H1 (cell line): ENCODE measurements at regions not wholly inside any gene's neighbourhood (a gene's known extent, or its start where the extent isn't known, plus 50 kb on each side); places are given as distances from the start of the nearest gene placed in this dataset.

Experiments used
- CTCF ChIA-PET: fragments of 300-600 bp; sonication (Branson Sonifier 250); formaldehyde crosslinking; loops from one replicate; lab custom pipeline; 2021; ENCODE audit not compliant: partially characterized antibody; lab: Charles Lee
- POLR2A ChIA-PET: fragments of 300-600 bp; sonication (Branson Sonifier 250); formaldehyde crosslinking; loops from one replicate; lab custom pipeline; 2021; ENCODE audit warnings: inconsistent platforms; ENCODE audit not compliant: partially characterized antibody; lab: Charles Lee
- DNase-seq, 2 experiments: peaks; one replicate each; pipeline versions ENCODE4 v3.0.0 to v3.0.0-alpha.2; 2010 to 2022; ENCODE audit warnings: low spot score in 2 of 2, low read depth in 1 of 2, mixed read lengths in 1 of 2
- FAIRE-seq: peaks from 2 replicates; lab custom pipeline; 2011; peaks lifted over from hg19 to GRCh38; lab: Jason Lieb, UNC
- H2AFZ ChIP-seq: 2 replicates; pipeline ENCODE4 v1.8.1; 2012; ENCODE audit warnings: low read length, inconsistent platforms
- H2AK5ac ChIP-seq: 2 replicates; pipeline ENCODE4 v1.6.1; 2013; ENCODE audit warnings: low read depth, low read length
- H2BK120ac ChIP-seq: replicated peaks from 2 replicates; pipeline ENCODE3; 2013; ENCODE audit warnings: low read depth, low read length, inconsistent platforms
- H2BK12ac ChIP-seq: 2 replicates; pipeline ENCODE4 v1.6.1; 2013; ENCODE audit warnings: low read depth, low read length
- H2BK15ac ChIP-seq: 2 replicates; pipeline ENCODE4 v1.6.1; 2013; ENCODE audit warnings: low read length
- H2BK20ac ChIP-seq: 2 replicates; pipeline ENCODE4 v1.6.1; 2013; ENCODE audit warnings: low read length
- H2BK5ac ChIP-seq: 2 replicates; pipeline ENCODE4 v1.6.1; 2013; ENCODE audit warnings: low read depth, low read length
- H3K14ac ChIP-seq: 2 replicates; pipeline ENCODE4 v1.6.1; 2013; ENCODE audit warnings: inconsistent platforms; ENCODE audit not compliant: insufficient read length
- H3K18ac ChIP-seq: 2 replicates; pipeline ENCODE4 v1.6.1; 2013; ENCODE audit warnings: low read length; ENCODE audit errors: extremely low read depth
- H3K23ac ChIP-seq: 2 replicates; pipeline ENCODE4 v1.6.1; 2013; ENCODE audit warnings: inconsistent platforms; ENCODE audit not compliant: insufficient read length
- H3K23me2 ChIP-seq: 2 replicates; pipeline ENCODE4 v1.6.1; 2013; ENCODE audit warnings: low read depth, low read length
- H3K27ac ChIP-seq: 2 replicates; pipeline ENCODE4 v1.6.1; 2011; ENCODE audit warnings: low read depth, low read length, inconsistent platforms
- H3K27me3 ChIP-seq, 4 experiments: replicated peaks in 1 of 4; 1 replicate in 1 of 4; 2 replicates in 3 of 4; pipeline versions ENCODE4 v1.6.1 to v1.8.1; 2011 to 2013; ENCODE audit warnings: low read length in 3 of 4, mild to moderate bottlenecking in 3 of 4, inconsistent platforms in 2 of 4, mixed read lengths in 2 of 4, moderate library complexity in 1 of 4; ENCODE audit not compliant: control insufficient read depth in 3 of 4, insufficient read depth in 3 of 4; ENCODE audit errors: extremely low read depth in 1 of 4
- H3K36me3 ChIP-seq, 4 experiments: 2 replicates each; pipeline versions ENCODE4 v1.6.1 to v1.8.1; 2011 to 2013; ENCODE audit warnings: mild to moderate bottlenecking in 4 of 4, low read length in 3 of 4, moderate library complexity in 2 of 4, control low read depth in 1 of 4, inconsistent platforms in 1 of 4; ENCODE audit not compliant: insufficient read depth in 4 of 4, control insufficient read depth in 2 of 4
- H3K4ac ChIP-seq: replicated peaks from 2 replicates; pipeline ENCODE3; 2013; ENCODE audit warnings: low read length, low read depth, mixed read lengths, inconsistent platforms; ENCODE audit not compliant: insufficient read length
- H3K4me1 ChIP-seq, 4 experiments: replicated peaks in 1 of 4; 1 replicate in 1 of 4; 2 replicates in 3 of 4; pipeline versions ENCODE4 v1.6.1 to v1.8.1; 2011 to 2013; ENCODE audit warnings: low read length in 3 of 4, inconsistent platforms in 2 of 4, mixed read lengths in 1 of 4; ENCODE audit not compliant: insufficient read depth in 4 of 4, control insufficient read depth in 3 of 4
- H3K4me2 ChIP-seq, 2 experiments: 2 replicates each; pipeline versions ENCODE4 v1.6.1 to v1.8.1; 2011 to 2013; ENCODE audit warnings: low read depth in 2 of 2, low read length in 2 of 2, control low read depth in 1 of 2, inconsistent platforms in 1 of 2, mild to moderate bottlenecking in 1 of 2; ENCODE audit not compliant: insufficient read depth in 1 of 2
- H3K4me3 ChIP-seq, 4 experiments: fragments of 200-600, 300-600 bp in 1 of 4; sonication (generic), shearing (Covaris generic), sonication (Bioruptor Twin) in 1 of 4; 2 replicates each; pipeline versions ENCODE4 v1.5.1 to v1.8.1; 2011 to 2016; ENCODE audit warnings: low read length in 4 of 4, low read depth in 3 of 4, control low read depth in 2 of 4, inconsistent platforms in 2 of 4, mild to moderate bottlenecking in 2 of 4, mixed read lengths in 1 of 4, moderate library complexity in 1 of 4; ENCODE audit not compliant: insufficient read depth in 2 of 4; ENCODE audit errors: extremely low read depth in 1 of 4
- H3K56ac ChIP-seq: replicated peaks from 2 replicates; pipeline ENCODE3; 2013; ENCODE audit warnings: low read depth, mild to moderate bottlenecking, mixed read lengths, low read length, inconsistent platforms; ENCODE audit not compliant: insufficient read length
- H3K79me1 ChIP-seq: 2 replicates; pipeline ENCODE4 v1.6.1; 2013; ENCODE audit warnings: low read depth, low read length, control low read depth
- H3K79me2 ChIP-seq, 2 experiments: 2 replicates each; pipeline versions ENCODE4 v1.6.1 to v1.8.1; 2012 to 2013; ENCODE audit warnings: low read length in 2 of 2, mild to moderate bottlenecking in 2 of 2, inconsistent platforms in 1 of 2; ENCODE audit not compliant: insufficient read depth in 2 of 2, control insufficient read depth in 1 of 2
- H3K9ac ChIP-seq, 4 experiments: replicated peaks in 1 of 4; 1 replicate in 1 of 4; 2 replicates in 3 of 4; pipeline versions ENCODE4 v1.6.1 to v1.8.1; 2011 to 2013; ENCODE audit warnings: low read depth in 3 of 4, low read length in 3 of 4, control low read depth in 2 of 4, mild to moderate bottlenecking in 2 of 4, moderate library complexity in 2 of 4, inconsistent platforms in 1 of 4; ENCODE audit errors: extremely low read depth in 1 of 4
- H3K9me3 ChIP-seq, 2 experiments: 2 replicates each; pipeline versions ENCODE4 v1.6.1 to v1.8.1; 2012 to 2013; ENCODE audit warnings: mild to moderate bottlenecking in 2 of 2, moderate library complexity in 2 of 2, control low read depth in 1 of 2, inconsistent platforms in 1 of 2, low read depth in 1 of 2, low read length in 1 of 2, mixed read lengths in 1 of 2; ENCODE audit not compliant: insufficient read depth in 2 of 2
- H4K20me1 ChIP-seq, 2 experiments: replicated peaks in 1 of 2; 2 replicates each; pipeline versions ENCODE3 to v1.8.1; 2011 to 2013; ENCODE audit warnings: inconsistent platforms in 2 of 2, low read length in 2 of 2, mild to moderate bottlenecking in 1 of 2; ENCODE audit not compliant: insufficient read depth in 2 of 2, control insufficient read depth in 1 of 2
- H4K5ac ChIP-seq: 2 replicates; pipeline ENCODE4 v1.6.1; 2013; ENCODE audit warnings: low read length, low read depth, mixed read lengths, inconsistent platforms; ENCODE audit not compliant: insufficient read length
- H4K8ac ChIP-seq: 2 replicates; pipeline ENCODE4 v1.8.0; 2013; ENCODE audit warnings: mild to moderate bottlenecking, moderate library complexity, low read length, inconsistent platforms; ENCODE audit not compliant: insufficient read depth; ENCODE audit errors: extremely low read depth
- H4K91ac ChIP-seq: replicated peaks from 2 replicates; pipeline ENCODE3; 2013; ENCODE audit warnings: low read length, mixed read lengths, inconsistent platforms; ENCODE audit not compliant: insufficient read length
- ASH2L ChIP-seq: fragments of 200-600, 300-600 bp; sonication (generic); IDR thresholded peaks from one replicate; pipeline ENCODE4 v1.7.1; 2017; ENCODE audit warnings: low read length
- BRCA1 ChIP-seq: IDR thresholded peaks from 2 replicates; pipeline ENCODE4 v1.6.1; 2012; ENCODE audit warnings: low read depth, low read length, improper control_type of control experiment
- EP300 ChIP-seq, 2 experiments: IDR thresholded peaks; 1 replicate in 1 of 2; 2 replicates in 1 of 2; pipeline ENCODE4 v1.6.1; 2011 to 2012; ENCODE audit warnings: low read depth in 2 of 2, low read length in 2 of 2, mild to moderate bottlenecking in 2 of 2, borderline replicate concordance in 1 of 2, inconsistent platforms in 1 of 2, moderate library complexity in 1 of 2
- FOSL1 ChIP-seq: IDR thresholded peaks from 2 replicates; pipeline ENCODE4 v1.6.1; 2011; ENCODE audit warnings: mild to moderate bottlenecking, low read depth, low read length, moderate library complexity; ENCODE audit not compliant: insufficient read depth
- MAFK ChIP-seq: IDR thresholded peaks from 2 replicates; pipeline ENCODE4 v1.6.1; 2012; ENCODE audit warnings: low read depth, mild to moderate bottlenecking, improper control_type of control experiment, low read length
- NANOG ChIP-seq: IDR thresholded peaks from 2 replicates; pipeline ENCODE4 v1.6.1; 2011; ENCODE audit warnings: low read length, low read depth, mild to moderate bottlenecking, inconsistent platforms; ENCODE audit not compliant: insufficient read depth, poor library complexity, severe bottlenecking
- RAD21 ChIP-seq, 2 experiments: IDR thresholded peaks in 1 of 2; conservative IDR thresholded peaks in 1 of 2; 2 replicates each; pipeline ENCODE4 v1.6.1; 2011; ENCODE audit warnings: low read depth in 2 of 2, low read length in 2 of 2, improper control_type of control experiment in 1 of 2, inconsistent platforms in 1 of 2, mild to moderate bottlenecking in 1 of 2, moderate library complexity in 1 of 2
- RNF2 ChIP-seq: fragments of 200-900, 300-1000 bp; sonication (generic); IDR thresholded peaks from 2 replicates; pipeline ENCODE4 v1.7.1; 2016; ENCODE audit warnings: borderline replicate concordance, low read depth, mild to moderate bottlenecking, antibody characterized with exemption, low read length; ENCODE audit not compliant: poor library complexity, severe bottlenecking; ENCODE audit errors: missing control alignments
- SUZ12 ChIP-seq: fragments of 200-600 bp; sonication (generic); IDR thresholded peaks from 2 replicates; pipeline ENCODE4 v1.6.1; 2012; ENCODE audit warnings: mild to moderate bottlenecking, inconsistent platforms, low read length, moderate library complexity, mixed read lengths
- TEAD4 ChIP-seq: IDR thresholded peaks from 2 replicates; pipeline ENCODE4 v1.6.1; 2012; ENCODE audit warnings: low read depth, low read length, inconsistent platforms, mixed read lengths
- YY1 ChIP-seq: IDR thresholded peaks from 2 replicates; pipeline ENCODE4 v1.6.1; 2011; ENCODE audit warnings: low read depth, mild to moderate bottlenecking, low read length
- WGBS, 2 experiments: shearing (Covaris generic) in 1 of 2; methylation state at CpG; one replicate each; pipeline versions ENCODE4 v1.1.6 to v1.1.7; 2013 to 2015; ENCODE audit warnings: low lambda C conversion rate in 2 of 2, mixed read lengths in 2 of 2, inconsistent platforms in 1 of 2, low coverage in 1 of 2, missing lambda C conversion rate in 1 of 2; ENCODE audit not compliant: insufficient replicate concordance in 2 of 2, insufficient coverage in 1 of 2, insufficient read length in 1 of 2; ENCODE audit errors: extremely low coverage in 1 of 2, missing lambda C conversion rate in 1 of 2; 5-methylcytosine and 5-hydroxymethylcytosine counted together

GRCh38 chr2:198640463-198640862, 817.3 kb downstream of the SATB2 start:
- Histone ChIP-seq H2AFZ (no peak overlapping the region), H3K4me3 (no peak overlapping the region), H3K9ac (no peak overlapping the region), H3K4me2 (no peak overlapping the region), H3K27ac (no peak overlapping the region), H3K23me2 (no peaks in the 10 kb centered on the region), H4K20me1 (no peaks in the 10 kb centered on the region), H3K79me2 (no peaks in the 10 kb centered on the region), H3K56ac (no peak overlapping the region), H3K4ac (no peak overlapping the region), H2AK5ac (no peak overlapping the region), H2BK20ac (no peak overlapping the region), H2BK12ac (no peak overlapping the region), H3K27me3 (no peaks in the 10 kb centered on the region), H3K79me1 (no peaks in the 10 kb centered on the region), H4K91ac (no peak overlapping the region), H3K9me3 (no peaks in the 10 kb centered on the region), H4K5ac (no peak overlapping the region), H3K18ac (no peak overlapping the region), H3K14ac (no peak overlapping the region), H2BK5ac (no peak overlapping the region), H3K23ac (no peak overlapping the region), H3K4me1 (no peaks in the 10 kb centered on the region), H2BK120ac (no peak overlapping the region), H3K36me3 (no peaks in the 10 kb centered on the region), H4K8ac (no peak overlapping the region), H2BK15ac (no peak overlapping the region)
- ChIA-PET CTCF (interaction anchor here (0.9 to 1.4 kb wide), 3 partner anchors 51 to 326 kb away, joined by 3 to 4 read pairs (median 3); no protein-coding TSS in a partner anchor), POLR2A (no interaction called here)
- TF ChIP-seq SUZ12 (no peak), NANOG (no peak), EP300 (IDR thresholded peaks at IDR 0.05; ENCODE audit: borderline replicate concordance in 1 of 2, low read depth in 2 of 2, low read length in 2 of 2) (no peak), YY1 (no peak), TEAD4 (no peak), RNF2 (no peak), MAFK (no peak), BRCA1 (no peak), RAD21 (IDR thresholded peaks at IDR 0.05 in 1 of 2, conservative IDR thresholded peaks at IDR 0.05 in 1 of 2; ENCODE audit: low read depth in 2 of 2, low read length in 2 of 2) (no peak), FOSL1 (no peak), ASH2L (no peak)
- 94% methylated on average over 2 of the region's 2 CpGs; no CpG with 5 or more reads in 1 of the 2 experiments for WGBS, 2 experiments
- no peak for DNase-seq
- no peak for FAIRE-seq
